ENCODE measurements at regions not wholly inside any gene's neighbourhood (a gene's known extent, or its start where the extent isn't known, plus 50 kb on each side); places are given as distances from the start of the nearest gene placed in this dataset.

DNA sequence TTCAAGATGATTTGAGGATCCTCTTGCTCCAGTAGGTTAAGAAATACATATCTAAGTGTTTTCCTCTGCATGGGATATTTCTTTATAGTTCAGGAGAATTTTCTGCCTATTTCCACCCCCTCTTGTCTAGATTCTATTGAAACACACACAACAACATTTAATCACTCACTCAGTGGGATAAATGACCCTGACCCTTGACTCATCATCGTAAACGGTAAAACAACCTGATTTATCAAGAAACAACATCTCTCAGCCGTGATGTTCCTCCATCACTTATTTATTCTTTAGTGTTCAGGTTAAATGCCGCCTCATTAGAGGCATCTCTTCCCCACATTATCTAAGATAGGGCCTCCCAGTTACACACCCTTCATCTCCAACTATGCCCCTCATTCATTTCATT lies 208.7 kb upstream of the FMN2 start:
- DNase-seq (ENCODE audit: low read depth in 2 of 2): no peak

DNA sequence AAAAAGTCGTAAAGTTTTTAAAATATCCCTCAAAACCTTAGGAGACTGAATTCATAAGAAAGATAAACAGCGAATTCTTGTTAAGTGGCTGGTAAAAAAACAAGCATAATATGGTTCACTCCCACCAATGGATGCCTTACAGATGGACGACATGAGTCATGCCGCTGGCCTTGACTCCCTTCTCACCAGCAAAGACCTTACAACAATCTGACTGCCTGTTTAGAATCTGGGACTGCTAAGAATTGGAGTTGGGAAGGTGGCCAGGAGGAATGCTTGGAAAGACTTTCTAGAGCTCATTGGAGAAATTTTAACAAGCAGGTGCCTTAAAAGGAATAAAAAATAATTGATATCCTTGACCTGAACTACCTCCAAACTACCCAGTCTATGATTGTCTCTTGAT lies 206.9 kb upstream of the FMN2 start:
- DNase-seq (ENCODE audit: low read depth in 2 of 2): no peak

DNA sequence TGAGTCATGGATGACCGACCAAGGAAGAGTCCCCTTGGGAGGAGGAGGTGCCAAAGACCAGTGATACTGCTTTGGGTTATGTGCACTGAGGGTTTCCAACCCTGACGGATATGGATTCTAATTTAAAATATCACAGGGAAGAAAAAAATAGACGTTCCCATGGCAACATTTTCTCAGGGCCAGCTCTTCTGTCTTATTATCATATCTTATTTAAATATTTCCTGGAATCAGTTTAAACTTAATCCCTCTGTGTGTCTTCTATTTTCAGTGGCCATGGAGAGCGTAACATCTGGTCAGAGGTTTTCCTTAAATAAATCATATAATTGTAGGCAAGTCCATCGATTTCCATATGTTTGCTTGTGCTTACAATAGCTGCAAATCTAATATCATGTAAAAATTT lies 205.4 kb upstream of the FMN2 start:
- no peak for DNase-seq (ENCODE audit: low read depth in 2 of 2)

DNA sequence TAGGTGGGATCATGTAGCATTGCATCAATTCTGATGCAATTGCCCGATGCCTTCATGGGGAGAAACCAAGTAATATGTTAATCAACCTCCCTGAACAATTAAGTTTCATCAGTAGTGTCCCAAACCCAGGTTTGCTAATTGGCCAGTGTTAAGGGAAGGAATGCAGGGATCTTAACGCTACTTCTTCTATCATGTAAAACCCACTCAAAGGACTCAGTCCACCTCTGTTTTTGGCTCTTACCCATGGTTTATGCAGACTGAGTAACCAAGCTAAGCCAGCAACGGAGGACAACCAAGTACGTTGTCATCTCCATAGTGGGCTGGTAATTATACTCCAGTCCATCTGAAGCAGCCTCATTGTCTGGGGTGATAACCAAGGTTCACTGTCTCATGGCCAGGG lies 203.0 kb upstream of the FMN2 start:
- DNase-seq (ENCODE audit: low read depth in 2 of 2): no peak

DNA sequence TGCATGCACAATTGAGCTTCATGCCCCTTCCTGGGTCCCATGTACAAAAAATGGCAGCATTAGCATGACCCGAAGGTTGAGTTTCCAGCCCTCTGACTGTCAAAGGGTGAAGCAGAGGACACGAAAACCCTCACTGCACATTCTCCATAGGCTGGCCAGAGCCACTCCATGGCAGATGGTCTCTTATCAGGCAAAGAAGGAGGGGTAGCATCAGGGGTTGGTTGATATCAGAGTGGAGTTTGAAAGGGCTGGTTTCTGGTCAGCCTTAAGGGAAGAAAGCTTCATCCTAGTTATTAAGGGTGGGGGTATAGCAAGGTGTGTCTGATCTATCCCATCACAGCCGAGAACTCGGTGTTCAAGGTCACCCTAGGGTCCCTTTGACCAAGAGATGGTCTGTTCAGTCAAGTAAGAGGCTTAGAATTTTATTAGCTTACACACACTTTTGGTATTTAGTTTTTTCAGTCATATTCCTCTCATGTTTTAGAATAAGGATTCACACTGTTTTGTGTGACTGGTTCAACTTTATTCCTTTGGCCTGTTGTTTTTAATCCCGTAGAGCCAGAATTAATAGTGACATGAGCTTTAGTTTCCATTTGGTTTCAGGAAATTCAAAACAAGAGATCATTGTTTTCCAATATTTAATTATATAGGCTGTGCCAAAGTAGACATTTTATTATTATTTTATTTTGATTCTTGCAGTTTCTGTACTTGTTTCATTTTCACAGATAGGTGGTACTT lies 199.9 kb upstream of the FMN2 start:
- DNase-seq (ENCODE audit: low read depth in 2 of 2): no peak

DNA sequence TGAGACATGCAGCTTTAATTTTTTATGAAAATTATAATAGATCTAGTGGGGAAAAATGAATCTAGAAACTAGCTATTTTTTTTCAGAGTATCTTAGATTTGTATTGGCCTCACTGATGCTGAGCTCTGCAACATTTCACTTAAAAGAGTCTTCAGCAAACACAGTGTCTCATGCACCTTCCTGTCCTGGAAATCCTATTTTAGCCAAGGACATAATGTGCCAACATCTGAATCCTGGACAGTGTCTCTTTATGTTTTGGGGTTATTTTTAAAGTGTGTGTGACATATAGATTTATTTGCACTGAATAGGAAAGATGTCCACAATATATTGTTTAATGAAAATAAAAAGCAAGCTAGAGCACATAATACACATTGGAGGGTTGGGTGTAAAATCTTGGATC lies 199.1 kb upstream of the FMN2 start:
- DNase-seq (ENCODE audit: low read depth in 2 of 2): no peak

DNA sequence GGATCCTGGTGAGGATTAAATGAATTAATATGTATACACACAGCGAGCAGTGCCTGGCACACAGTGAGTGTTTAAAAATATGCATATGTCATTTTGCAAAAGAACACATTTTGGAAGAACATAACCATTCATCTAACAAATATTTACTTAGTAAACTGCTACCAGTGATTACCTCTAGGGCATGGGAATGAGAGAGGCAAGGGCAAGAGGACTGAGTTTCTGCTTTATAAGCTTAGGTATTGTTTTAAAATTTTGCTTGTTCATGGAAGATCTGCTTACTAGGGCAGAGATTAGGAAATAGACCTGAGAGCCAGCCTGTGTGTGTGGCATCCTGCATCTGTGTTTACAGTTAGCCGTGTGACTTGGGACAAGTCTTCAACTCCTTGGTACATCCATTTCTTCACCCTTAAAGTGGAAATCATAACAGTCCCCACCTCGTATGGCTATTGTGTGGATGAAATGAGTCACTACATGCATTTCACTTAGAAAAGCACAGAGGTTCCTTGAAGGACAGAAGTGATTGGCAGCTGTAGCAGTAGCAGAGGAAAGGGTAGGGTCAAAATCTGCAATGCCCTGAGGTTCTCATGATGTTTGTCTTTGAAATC lies 198.5 kb upstream of the FMN2 start:
- DNase-seq (ENCODE audit: low read depth in 2 of 2): no peak

DNA sequence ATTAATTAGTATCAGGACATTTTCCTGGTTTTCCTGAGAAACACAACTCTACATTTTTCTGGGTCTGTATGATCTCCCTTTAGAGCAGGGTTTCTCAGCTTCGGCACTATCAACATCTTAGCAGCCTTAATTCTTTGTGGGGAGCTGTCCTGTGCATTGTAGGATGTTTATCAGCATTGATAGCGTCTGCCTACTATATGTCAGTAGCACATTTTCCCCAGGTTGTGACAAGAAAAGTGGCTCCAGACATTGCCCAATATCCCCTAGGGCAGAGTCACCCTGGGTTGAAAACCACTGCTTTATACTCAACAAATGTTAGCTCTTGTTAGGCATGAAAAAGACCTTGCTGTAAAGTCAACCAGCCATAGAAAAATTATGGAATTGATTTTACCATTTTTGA lies 195.1 kb upstream of the FMN2 start:
- DNase-seq (ENCODE audit: low read depth in 2 of 2): no peak

DNA sequence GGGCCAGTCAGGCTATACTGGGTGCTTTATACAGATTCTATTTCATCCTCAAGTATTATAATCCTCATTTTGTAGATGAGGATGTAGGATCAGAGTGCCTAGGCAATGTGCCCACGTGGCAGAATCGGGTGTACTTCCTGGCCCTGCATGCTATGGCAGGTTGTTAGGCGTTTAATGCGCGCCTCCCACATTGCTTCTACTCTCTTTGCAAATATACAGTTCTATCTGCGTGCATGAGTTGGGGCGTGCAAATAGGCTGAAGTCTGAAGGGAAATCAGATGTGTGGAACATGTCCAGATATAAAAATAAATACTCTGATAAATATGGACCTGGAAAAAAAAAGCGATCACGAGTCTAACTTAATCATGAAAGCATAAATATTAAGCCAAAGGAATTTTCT lies 194.7 kb upstream of the FMN2 start:
- no peak for DNase-seq (ENCODE audit: low read depth in 2 of 2)

DNA sequence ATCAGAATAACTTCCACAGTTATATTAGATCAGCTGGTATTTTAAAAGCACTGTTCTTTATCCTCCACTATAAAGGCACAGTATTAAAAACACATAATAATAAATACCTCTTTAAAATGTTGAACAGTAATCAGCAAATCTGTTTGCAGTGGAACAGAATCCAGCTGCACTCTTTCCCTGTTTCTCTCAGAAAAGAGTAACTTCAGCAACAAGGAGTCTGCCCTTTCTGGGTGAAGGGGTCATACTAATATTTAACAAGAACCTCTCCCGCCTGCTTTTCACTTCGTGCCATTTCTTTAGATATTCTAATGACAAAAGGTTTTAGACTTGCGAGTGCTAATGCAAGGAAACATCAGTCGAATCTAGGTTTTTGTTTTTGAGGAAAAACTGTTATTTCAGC lies 194.2 kb upstream of the FMN2 start:
- no peak for DNase-seq (ENCODE audit: low read depth in 2 of 2)

DNA sequence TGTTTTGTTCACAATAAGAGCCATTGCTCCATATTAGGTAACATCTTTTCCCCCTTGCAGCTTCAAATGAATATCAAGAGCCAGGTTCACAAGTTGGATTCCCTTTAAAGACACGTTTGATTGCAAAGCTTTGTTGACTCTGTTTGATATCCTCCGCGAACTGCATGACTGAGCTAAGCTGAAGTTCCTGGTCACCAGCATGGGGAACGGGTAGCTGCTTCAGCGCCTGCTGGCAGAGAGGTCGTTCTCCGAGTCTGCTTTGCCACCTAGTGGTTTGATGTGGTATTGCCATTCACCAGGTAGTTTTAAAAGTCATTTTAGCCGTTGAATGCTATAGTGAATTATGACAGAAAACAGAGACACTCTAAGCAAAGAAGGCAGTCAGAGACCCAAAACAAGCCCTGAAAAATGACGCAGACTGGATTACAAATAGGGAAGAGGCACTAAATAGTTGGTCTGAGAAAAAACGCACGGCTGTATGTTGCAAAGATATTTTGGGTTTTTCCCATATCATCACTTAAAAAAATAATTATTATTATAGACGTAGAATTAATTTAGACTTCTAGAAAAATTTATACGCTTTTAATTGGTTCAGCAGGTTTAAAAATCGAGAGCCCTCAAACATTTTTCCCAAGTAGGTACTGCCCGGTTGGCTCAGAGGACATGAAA lies 193.5 kb upstream of the FMN2 start:
- DNase-seq (ENCODE audit: low read depth in 2 of 2): peak; percentile 43 to 48

DNA sequence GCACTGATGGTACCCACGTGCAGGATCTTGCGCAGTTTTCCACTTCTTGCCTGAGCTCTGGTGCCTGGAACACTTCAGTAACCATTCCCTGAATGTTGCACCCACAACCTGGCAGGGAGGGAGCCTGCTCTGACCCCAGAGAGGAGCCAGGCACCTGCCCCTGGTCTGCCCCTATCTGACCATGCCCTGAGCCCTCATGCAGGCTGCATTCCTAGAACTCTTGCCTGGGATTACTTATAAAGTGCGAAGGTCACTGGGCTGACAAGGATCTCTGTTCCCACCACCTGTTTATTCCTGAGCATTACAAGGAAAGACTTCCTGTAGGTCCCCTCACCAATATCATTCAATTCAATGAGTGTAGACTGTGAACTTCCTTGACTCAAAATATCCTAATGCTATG lies 191.9 kb upstream of the FMN2 start:
- DNase-seq (ENCODE audit: low read depth in 2 of 2): no peak

DNA sequence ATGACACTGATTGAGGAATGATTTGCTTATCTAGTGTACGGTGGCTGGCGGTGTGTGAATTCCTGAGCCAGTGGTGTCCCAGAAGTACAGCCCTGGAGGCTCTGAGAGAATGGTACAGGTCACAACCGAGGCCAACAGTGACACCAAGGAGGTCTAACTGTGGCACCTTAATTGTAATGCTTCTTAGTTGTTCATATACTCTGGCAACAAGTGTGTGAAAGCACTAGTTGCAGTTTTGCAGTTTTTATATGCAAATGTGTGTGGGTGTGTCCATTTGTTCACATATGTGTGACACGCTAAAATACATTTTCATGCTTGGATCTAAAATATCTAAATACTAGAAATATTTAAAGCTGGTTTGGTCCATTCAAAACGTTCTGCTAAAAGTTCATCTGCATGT lies 185.3 kb upstream of the FMN2 start:
- no peak for DNase-seq (ENCODE audit: low read depth in 2 of 2)

DNA sequence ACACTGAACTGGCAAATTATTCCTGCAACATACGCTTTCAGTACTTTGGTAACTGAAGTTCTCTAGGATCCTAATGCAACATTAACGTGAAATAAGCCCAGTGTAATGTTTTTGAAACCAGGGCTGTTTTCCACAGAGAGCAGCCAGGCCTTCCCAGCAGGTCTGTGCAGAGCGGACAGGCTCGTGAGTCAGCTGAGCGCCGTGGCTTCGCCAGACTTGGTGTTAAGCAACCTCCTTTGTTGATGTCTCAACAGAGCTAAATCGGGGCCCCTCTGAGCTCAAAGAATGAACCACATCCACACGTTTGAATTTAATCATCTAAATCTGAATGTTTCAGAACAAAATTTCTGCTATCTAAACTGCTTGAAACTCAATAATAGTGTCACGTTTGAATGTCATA lies 181.8 kb upstream of the FMN2 start:
- DNase-seq (ENCODE audit: low read depth in 2 of 2): peak; percentile 55

DNA sequence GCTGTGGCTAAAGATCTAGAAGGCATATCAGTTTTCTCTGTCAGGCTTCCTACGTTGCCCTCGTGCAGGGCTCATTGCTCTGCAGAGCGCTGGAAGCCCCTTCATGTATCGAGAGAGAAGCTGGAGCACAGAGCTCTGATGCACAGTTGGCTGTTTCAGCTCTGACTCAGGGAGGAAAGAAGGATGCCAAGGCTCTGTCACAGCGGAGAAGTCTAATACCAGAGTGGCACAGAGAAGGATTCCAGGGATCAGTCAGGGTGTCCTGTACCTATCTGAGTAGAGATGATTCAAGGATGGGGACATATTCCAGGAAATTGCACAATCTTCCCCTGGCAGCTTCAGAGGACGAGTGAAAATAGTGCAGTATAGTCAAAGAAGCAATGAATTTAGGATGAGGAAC lies 179.2 kb upstream of the FMN2 start:
- DNase-seq (ENCODE audit: low read depth in 2 of 2): no peak

DNA sequence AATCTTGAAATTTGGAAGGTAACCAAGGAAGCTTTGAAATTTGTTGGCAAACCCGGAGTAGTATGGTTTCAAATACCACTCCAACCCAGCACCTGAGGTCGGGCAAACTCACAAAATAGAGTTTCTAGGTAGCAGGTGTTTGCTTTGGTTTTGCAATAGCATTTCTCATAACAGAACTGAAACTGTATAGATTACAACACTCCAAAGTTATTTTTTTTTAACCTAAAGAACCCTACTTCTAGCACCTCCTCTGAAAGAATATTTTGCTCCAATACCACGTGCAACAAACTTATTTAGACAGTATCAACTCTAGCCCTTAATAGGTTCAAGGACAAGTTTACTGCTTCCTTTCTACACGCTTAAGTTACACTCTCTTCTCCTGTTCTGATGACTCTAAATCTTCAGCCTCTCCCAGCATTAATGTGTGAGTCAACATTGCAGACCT lies 178.5 kb upstream of the FMN2 start:
- DNase-seq (ENCODE audit: low read depth in 2 of 2): no peak

DNA sequence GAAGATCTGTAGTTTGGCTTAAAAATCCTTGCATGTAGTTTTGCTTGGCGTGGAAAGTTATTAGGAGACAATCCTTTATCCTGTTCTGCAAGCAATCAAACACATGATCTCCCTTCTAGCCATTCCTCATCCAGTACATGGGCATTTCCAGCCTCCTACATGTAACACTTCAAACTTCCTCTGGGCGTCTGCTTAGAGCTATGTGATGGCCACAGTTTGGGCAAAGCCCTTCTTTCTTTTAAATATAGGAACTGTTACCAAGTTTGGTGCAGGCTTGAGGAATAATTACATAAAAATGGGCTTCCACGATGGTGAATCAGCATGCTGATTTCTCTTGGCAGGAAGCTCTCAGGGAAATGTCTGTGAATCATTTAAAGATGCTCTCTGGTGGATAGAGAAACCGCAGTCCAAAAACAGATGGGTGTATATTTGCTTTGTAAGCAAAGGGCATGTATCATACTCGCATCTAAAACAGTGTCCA lies 176.9 kb upstream of the FMN2 start:
- peak; percentile 92 for DNase-seq (ENCODE audit: low read depth in 2 of 2)

DNA sequence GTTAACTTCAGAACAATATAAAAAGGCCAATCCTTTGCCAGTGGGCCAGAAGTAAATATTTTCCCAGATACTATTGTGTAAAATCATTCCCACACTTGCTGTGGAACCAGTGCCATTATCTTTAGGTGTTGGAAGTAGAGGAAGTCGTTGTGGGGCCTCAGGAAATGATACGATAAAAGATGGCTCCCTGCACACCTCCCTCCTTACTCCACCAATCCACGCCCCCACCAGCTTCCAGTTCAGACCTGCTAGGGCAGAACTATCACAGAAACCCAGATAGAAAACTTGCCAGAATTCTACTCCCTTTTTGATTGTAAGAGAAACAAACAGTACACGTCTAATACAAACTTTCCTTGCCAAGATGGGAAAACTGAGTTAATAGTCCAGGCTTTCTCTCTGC lies 173.0 kb upstream of the FMN2 start:
- DNase-seq (ENCODE audit: low read depth in 2 of 2): no peak

DNA sequence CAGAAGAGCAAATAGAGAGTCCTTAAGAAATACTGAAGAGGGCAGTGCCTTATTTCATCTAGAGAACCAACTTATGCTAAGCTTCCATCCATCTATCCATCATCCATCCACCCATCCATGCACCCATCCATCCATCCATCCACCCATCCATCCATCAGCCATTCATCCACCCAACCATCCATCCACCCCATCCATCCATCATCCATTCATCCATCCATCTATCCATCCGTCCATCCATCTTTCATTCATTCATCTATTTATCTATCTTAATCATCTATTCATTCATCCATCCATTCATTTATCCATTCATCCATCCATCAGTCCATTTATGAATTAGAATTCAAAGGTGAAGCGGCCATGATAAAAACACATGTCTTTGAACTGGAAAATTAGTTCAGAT lies 171.5 kb upstream of the FMN2 start:
- no peak for DNase-seq (ENCODE audit: low read depth in 2 of 2)

DNA sequence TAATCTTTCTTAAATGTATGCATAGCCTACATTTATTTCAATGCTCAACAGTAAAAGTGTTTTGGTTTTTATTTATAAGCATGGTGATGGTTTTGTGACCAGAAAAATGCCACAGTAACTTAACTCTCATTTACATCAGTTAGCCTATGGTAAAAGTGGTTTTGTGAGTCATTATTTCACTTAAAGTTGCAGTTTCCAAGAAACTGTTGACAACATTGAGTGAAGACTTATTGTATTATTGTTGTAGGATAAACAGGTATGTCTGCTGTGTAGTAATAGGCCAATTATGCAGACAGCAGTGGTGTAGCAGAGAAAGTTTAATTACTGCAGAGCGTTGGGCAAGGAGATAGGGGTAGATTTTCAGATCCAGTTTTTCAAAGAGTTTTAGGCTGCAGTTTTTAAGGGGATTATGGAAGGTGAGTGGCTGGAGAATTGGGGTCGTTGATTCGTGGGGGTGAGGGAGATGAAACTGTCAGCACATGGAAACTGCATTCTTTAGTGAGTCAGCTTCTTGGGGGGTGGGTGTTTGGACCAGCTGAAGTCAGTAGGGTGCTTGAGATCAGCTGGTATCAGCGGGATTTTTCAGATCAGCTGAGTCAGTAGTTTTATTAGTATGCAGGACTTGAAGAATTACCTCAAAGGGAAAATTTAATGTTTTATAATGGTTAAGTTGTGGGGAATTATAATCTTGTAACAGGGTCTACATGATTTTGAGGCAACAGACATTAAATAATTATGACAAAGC lies 168.7 kb upstream of the FMN2 start:
- DNase-seq (ENCODE audit: low read depth in 2 of 2): peak in 1 of 2 experiments; percentile 49

DNA sequence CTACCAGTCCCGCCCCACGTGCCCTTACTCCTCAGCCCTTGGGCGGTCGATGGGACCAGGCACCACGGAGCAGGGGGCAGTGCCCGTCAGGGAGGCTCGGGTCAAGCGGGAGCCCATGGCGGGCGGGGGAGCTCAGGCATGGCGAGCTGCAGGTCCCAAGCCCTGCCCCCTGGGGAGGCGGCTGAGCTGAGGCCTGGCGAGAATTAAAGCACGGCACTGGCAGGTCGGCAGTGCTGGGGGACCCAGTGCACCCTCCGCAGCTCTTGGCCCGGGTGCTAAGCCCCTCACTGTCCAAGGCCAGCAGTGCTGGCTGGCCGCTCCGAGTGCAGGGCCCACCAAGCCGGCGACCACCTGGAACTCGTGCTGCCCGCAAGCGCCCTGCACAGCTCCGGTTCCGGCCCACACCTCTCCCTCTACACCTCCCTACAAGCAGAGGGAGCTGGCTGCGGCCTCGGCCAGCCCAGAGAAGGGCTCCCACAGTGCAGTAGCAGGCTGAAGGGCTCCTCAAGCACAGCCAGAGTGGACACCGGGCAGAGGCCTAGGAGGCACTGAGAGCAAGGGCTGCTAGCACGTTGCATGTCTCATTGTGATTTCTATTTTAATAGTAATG lies 166.8 kb upstream of the FMN2 start:
- no peak for DNase-seq (ENCODE audit: low read depth in 2 of 2)

DNA sequence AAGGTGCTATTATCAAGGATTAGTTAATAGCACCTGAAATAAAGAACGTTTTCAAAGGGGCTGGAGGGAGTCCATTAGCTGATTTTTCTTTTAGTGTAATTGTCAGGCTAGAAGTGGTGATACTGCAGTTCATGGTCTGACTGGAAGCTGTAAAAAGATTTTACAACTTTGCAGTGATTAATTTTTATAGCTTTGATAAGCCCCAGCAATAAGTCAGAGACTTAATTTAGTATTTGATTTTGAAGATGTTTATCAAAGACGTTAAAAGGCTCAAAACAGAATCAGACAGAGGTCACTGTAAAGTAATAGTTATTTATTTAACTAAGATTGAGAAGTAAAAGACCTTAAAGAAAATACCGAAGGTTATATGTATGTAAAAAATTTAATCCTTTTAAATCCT lies 165.5 kb upstream of the FMN2 start:
- DNase-seq (ENCODE audit: low read depth in 2 of 2): no peak
